GM23338 (cell line): ENCODE measurements at regions not wholly inside any gene's neighbourhood (a gene's known extent, or its start where the extent isn't known, plus 50 kb on each side); places are given as distances from the start of the nearest gene placed in this dataset.

Experiments used
- ATAC-seq: fragments of 200-7000 bp; cut with Tn5 transposase; 3 replicates; pipeline ENCODE4 v1.9.1; 2020
- DNase-seq: peaks from one replicate; pipeline ENCODE4 v3.0.0-alpha.2; 2015; ENCODE audit warnings: low spot score
- H2AFZ ChIP-seq: fragments of 200-600 bp; sonication (generic); 2 replicates; pipeline ENCODE4 v1.8.0; 2016; ENCODE audit warnings: antibody characterized with exemption, mild to moderate bottlenecking, moderate library complexity
- H3F3A ChIP-seq: fragments of 200-600 bp; sonication (generic); replicated peaks from 2 replicates; pipeline ENCODE4 v1.8.0; 2017; ENCODE audit warnings: antibody characterized with exemption, mixed run types, low read depth
- H3K27ac ChIP-seq: fragments of 200-600 bp; sonication (generic); 2 replicates; pipeline ENCODE4 v1.6.1; 2016; ENCODE audit warnings: low read depth
- H3K27me3 ChIP-seq: fragments of 200-600 bp; sonication (generic); 2 replicates; pipeline ENCODE4 v1.8.0; 2016; ENCODE audit warnings: mild to moderate bottlenecking, mixed run types, moderate library complexity; ENCODE audit not compliant: insufficient read depth
- H3K36me3 ChIP-seq: fragments of 200-600 bp; sonication (generic); 2 replicates; pipeline ENCODE4 v1.8.0; 2016; ENCODE audit warnings: mild to moderate bottlenecking; ENCODE audit not compliant: insufficient read depth
- H3K4me1 ChIP-seq: fragments of 200-600 bp; sonication (generic); 2 replicates; pipeline ENCODE4 v1.8.0; 2016; ENCODE audit warnings: mild to moderate bottlenecking, moderate library complexity; ENCODE audit not compliant: insufficient read depth
- H3K4me2 ChIP-seq: fragments of 200-600 bp; sonication (generic); 2 replicates; pipeline ENCODE4 v1.7.1; 2017; ENCODE audit warnings: mixed run types
- H3K4me3 ChIP-seq: fragments of 200-600 bp; sonication (generic); 2 replicates; pipeline ENCODE4 v1.6.1; 2016; ENCODE audit warnings: mixed run types
- H3K79me2 ChIP-seq: fragments of 200-600 bp; sonication (generic); replicated peaks from 2 replicates; pipeline ENCODE4 v1.8.0; 2017; ENCODE audit warnings: mild to moderate bottlenecking; ENCODE audit not compliant: insufficient read depth
- H3K9me2 ChIP-seq: fragments of 200-600 bp; sonication (generic); 2 replicates; pipeline ENCODE4 v1.8.0; 2017; ENCODE audit not compliant: insufficient read depth
- H4K20me1 ChIP-seq: fragments of 200-600 bp; sonication (generic); replicated peaks from 2 replicates; pipeline ENCODE4 v1.8.0; 2017; ENCODE audit warnings: mild to moderate bottlenecking; ENCODE audit not compliant: insufficient read depth
- H3K27ac Mint-ChIP-seq: 2 replicates; pipeline ENCODE4 v1.8.0; 2020; ENCODE audit warnings: inconsistent platforms, mild to moderate bottlenecking, moderate library complexity, mixed read lengths
- H3K27me3 Mint-ChIP-seq: 3 replicates; pipeline ENCODE4 v1.8.0; 2022; ENCODE audit warnings: low read depth, mild to moderate bottlenecking, moderate library complexity, mixed read lengths, inconsistent platforms; ENCODE audit not compliant: insufficient read depth, poor library complexity
- H3K36me3 Mint-ChIP-seq: 3 replicates; pipeline ENCODE4 v1.8.0; 2021; ENCODE audit warnings: low read depth, mild to moderate bottlenecking, inconsistent platforms, moderate library complexity, mixed read lengths
- H3K4me1 Mint-ChIP-seq: 3 replicates; pipeline ENCODE4 v1.8.0; 2020; ENCODE audit warnings: mild to moderate bottlenecking, inconsistent platforms, mixed read lengths
- H3K4me3 Mint-ChIP-seq: 3 replicates; pipeline ENCODE4 v1.8.0; 2021; ENCODE audit warnings: moderate library complexity, mild to moderate bottlenecking, inconsistent platforms, mixed read lengths
- H3K9me3 Mint-ChIP-seq: 3 replicates; pipeline ENCODE4 v1.8.0; 2020; ENCODE audit warnings: moderate library complexity, mild to moderate bottlenecking, inconsistent platforms, mixed read lengths
- CREB1 ChIP-seq: fragments of 250-450 bp; sonication (Bioruptor Pico); IDR thresholded peaks from 2 replicates; pipeline ENCODE4 v1.5.0; 2020; ENCODE audit warnings: low read depth, mild to moderate bottlenecking, moderate library complexity
- EZH2 ChIP-seq: fragments of 200-600 bp; sonication (generic); IDR thresholded peaks from one replicate; pipeline ENCODE4 v1.8.0; 2017; ENCODE audit warnings: antibody characterized with exemption, mild to moderate bottlenecking, low read depth; ENCODE audit not compliant: unreplicated experiment
- EZH2phosphoT487 ChIP-seq: fragments of 200-600 bp; sonication (generic); IDR thresholded peaks from one replicate; pipeline ENCODE4 v1.8.1; 2018; ENCODE audit warnings: antibody characterized with exemption; ENCODE audit not compliant: unreplicated experiment
- NANOG ChIP-seq: IDR thresholded peaks from 2 replicates; pipeline ENCODE4 v1.6.1; 2016; ENCODE audit warnings: antibody characterized with exemption, borderline replicate concordance
- POLR2AphosphoS5 ChIP-seq: IDR thresholded peaks from 2 replicates; pipeline ENCODE4 v1.6.1; 2016; ENCODE audit warnings: antibody characterized with exemption, low read depth
- ZNF114 ChIP-seq: fragments of 250-450 bp; sonication (Bioruptor Pico); IDR thresholded peaks from 2 replicates; pipeline ENCODE4 v1.5.0; 2020; ENCODE audit warnings: mild to moderate bottlenecking, moderate library complexity
- ZNF331 ChIP-seq: fragments of 250-450 bp; sonication (Bioruptor Pico); IDR thresholded peaks from 2 replicates; pipeline ENCODE4 v1.5.0; 2020; ENCODE audit warnings: low read depth, mild to moderate bottlenecking, moderate library complexity
- TF ChIP-seq, protein P1 (sequence below): fragments of 250-450 bp; sonication (Bioruptor Pico); IDR thresholded peaks from 2 replicates; pipeline ENCODE4 v1.5.0; 2020; ENCODE audit warnings: mild to moderate bottlenecking, moderate library complexity
- TF ChIP-seq, protein P2 (sequence below): IDR thresholded peaks from 2 replicates; pipeline ENCODE4 v1.6.1; 2016; ENCODE audit warnings: antibody characterized with exemption
- TF ChIP-seq, protein P3 (sequence below), 2 experiments: fragments of 200-600 bp in 1 of 2; sonication (generic) in 1 of 2; conservative IDR thresholded peaks; 2 replicates each; pipeline versions ENCODE4 v1.5.1 to v1.6.1; 2016 to 2017; ENCODE audit warnings: antibody characterized with exemption in 2 of 2, low read depth in 2 of 2, mild to moderate bottlenecking in 2 of 2, moderate library complexity in 1 of 2

DNA sequence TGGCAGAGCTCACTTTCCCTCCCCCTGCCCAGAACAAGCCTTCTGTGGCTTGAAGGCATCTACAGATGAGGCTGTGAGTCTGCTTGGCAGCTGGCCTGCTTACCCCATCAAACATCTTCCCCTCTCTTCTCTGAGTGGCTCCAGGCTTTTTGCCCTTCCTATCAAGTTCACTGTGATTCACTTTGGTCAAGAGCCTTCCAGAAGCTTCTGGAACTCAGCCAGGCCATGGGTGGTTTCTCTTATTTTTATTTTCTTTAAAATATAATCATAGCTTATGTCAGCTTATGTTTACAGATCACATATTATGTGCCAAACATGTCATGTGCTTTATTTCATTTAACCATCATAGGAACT lies 267.0 kb downstream of the SEC61B start:
- no peak overlapping the region for H3K27ac Mint-ChIP-seq
- Histone ChIP-seq H2AFZ (peak overlapping the region; percentile 72; the same call in 1 of the 2 replicates), H3K4me2 (no peak overlapping the region)

DNA sequence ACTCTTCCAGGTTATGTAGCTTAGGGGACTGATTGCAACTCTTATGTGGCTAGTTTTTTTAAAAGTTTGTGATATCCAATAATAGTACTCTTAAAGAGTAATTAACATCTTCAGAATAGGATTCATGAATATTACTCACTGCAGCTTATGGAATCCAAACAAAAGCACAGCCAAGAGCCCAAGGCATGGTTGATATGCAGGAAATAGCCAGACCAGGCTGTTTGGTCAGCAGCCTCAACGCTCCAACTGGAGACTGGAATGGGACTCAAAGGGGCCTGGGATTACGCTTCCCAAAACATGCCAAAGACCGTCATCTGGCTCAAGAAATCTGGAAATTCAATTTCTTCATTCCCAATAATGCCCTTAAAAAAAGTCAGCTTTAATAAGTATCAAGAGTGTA lies 268.6 kb downstream of the SEC61B start:
- Histone ChIP-seq H3K36me3 (no peaks in the 10 kb centered on the region), H3K4me2 (no peak overlapping the region), H3K79me2 (no peaks in the 10 kb centered on the region), H3K27ac (no peak overlapping the region), H3K27me3 (no peaks in the 10 kb centered on the region), H3F3A (no peaks in the 10 kb centered on the region), H3K4me3 (no peak overlapping the region), H3K9me2 (peaks cover 9% of the 10 kb centered on the region; the same call in 1 of the 2 replicates), H4K20me1 (no peaks in the 10 kb centered on the region), H2AFZ (no peak overlapping the region), H3K4me1 (peaks cover 20% of the 10 kb centered on the region)
- DNase-seq (no peak), ATAC-seq (no peak)
- no peaks in the 10 kb centered on the region for H3K9me3 Mint-ChIP-seq
- no peaks in the 10 kb centered on the region for H3K36me3 Mint-ChIP-seq
- peaks cover 23% of the 10 kb centered on the region for H3K4me1 Mint-ChIP-seq
- H3K27me3 Mint-ChIP-seq = peaks cover 6% of the 10 kb centered on the region
- H3K4me3 Mint-ChIP-seq = no peak overlapping the region
- H3K27ac Mint-ChIP-seq = no peak overlapping the region
- TF ChIP-seq EZH2phosphoT487 (no peak), POLR2AphosphoS5 (no peak), ZNF331 (no peak), EZH2 (no peak), NANOG (no peak)
- TF ChIP-seq, protein P1, sequence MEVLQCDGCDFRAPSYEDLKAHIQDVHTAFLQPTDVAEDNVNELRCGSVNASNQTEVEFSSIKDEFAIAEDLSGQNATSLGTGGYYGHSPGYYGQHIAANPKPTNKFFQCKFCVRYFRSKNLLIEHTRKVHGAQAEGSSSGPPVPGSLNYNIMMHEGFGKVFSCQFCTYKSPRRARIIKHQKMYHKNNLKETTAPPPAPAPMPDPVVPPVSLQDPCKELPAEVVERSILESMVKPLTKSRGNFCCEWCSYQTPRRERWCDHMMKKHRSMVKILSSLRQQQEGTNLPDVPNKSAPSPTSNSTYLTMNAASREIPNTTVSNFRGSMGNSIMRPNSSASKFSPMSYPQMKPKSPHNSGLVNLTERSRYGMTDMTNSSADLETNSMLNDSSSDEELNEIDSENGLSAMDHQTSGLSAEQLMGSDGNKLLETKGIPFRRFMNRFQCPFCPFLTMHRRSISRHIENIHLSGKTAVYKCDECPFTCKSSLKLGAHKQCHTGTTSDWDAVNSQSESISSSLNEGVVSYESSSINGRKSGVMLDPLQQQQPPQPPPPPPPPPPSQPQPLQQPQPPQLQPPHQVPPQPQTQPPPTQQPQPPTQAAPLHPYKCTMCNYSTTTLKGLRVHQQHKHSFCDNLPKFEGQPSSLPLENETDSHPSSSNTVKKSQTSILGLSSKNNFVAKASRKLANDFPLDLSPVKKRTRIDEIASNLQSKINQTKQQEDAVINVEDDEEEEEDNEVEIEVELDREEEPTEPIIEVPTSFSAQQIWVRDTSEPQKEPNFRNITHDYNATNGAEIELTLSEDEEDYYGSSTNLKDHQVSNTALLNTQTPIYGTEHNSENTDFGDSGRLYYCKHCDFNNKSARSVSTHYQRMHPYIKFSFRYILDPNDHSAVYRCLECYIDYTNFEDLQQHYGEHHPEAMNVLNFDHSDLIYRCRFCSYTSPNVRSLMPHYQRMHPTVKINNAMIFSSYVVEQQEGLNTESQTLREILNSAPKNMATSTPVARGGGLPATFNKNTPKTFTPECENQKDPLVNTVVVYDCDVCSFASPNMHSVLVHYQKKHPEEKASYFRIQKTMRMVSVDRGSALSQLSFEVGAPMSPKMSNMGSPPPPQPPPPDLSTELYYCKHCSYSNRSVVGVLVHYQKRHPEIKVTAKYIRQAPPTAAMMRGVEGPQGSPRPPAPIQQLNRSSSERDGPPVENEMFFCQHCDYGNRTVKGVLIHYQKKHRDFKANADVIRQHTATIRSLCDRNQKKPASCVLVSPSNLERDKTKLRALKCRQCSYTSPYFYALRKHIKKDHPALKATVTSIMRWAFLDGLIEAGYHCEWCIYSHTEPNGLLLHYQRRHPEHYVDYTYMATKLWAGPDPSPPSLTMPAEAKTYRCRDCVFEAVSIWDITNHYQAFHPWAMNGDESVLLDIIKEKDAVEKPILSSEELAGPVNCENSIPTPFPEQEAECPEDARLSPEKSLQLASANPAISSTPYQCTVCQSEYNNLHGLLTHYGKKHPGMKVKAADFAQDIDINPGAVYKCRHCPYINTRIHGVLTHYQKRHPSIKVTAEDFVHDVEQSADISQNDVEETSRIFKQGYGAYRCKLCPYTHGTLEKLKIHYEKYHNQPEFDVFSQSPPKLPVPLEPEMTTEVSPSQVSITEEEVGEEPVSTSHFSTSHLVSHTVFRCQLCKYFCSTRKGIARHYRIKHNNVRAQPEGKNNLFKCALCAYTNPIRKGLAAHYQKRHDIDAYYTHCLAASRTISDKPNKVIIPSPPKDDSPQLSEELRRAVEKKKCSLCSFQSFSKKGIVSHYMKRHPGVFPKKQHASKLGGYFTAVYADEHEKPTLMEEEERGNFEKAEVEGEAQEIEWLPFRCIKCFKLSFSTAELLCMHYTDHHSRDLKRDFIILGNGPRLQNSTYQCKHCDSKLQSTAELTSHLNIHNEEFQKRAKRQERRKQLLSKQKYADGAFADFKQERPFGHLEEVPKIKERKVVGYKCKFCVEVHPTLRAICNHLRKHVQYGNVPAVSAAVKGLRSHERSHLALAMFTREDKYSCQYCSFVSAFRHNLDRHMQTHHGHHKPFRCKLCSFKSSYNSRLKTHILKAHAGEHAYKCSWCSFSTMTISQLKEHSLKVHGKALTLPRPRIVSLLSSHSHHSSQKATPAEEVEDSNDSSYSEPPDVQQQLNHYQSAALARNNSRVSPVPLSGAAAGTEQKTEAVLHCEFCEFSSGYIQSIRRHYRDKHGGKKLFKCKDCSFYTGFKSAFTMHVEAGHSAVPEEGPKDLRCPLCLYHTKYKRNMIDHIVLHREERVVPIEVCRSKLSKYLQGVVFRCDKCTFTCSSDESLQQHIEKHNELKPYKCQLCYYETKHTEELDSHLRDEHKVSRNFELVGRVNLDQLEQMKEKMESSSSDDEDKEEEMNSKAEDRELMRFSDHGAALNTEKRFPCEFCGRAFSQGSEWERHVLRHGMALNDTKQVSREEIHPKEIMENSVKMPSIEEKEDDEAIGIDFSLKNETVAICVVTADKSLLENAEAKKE (CRISPR knock-in tag) = no peak
- TF ChIP-seq, protein P2, sequence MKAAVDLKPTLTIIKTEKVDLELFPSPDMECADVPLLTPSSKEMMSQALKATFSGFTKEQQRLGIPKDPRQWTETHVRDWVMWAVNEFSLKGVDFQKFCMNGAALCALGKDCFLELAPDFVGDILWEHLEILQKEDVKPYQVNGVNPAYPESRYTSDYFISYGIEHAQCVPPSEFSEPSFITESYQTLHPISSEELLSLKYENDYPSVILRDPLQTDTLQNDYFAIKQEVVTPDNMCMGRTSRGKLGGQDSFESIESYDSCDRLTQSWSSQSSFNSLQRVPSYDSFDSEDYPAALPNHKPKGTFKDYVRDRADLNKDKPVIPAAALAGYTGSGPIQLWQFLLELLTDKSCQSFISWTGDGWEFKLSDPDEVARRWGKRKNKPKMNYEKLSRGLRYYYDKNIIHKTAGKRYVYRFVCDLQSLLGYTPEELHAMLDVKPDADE = no peak

More for the DNA sequence above, 267.0 kb downstream of the SEC61B start:
- Histone ChIP-seq H3K79me2 (no peaks in the 10 kb centered on the region), H3F3A (no peaks in the 10 kb centered on the region), H3K27me3 (no peaks in the 10 kb centered on the region), H3K4me3 (no peak overlapping the region), H3K4me1 (peaks cover 20% of the 10 kb centered on the region), H3K36me3 (no peaks in the 10 kb centered on the region), H3K27ac (no peak overlapping the region), H4K20me1 (no peaks in the 10 kb centered on the region), H3K9me2 (peaks cover 9% of the 10 kb centered on the region; the same call in 1 of the 2 replicates)
- TF ChIP-seq EZH2 (no peak), POLR2AphosphoS5 (no peak), CREB1 (CRISPR knock-in tag) (no peak), NANOG (no peak), ZNF114 (no peak), EZH2phosphoT487 (no peak)
- TF ChIP-seq, protein P2 = no peak
- TF ChIP-seq, protein P3, sequence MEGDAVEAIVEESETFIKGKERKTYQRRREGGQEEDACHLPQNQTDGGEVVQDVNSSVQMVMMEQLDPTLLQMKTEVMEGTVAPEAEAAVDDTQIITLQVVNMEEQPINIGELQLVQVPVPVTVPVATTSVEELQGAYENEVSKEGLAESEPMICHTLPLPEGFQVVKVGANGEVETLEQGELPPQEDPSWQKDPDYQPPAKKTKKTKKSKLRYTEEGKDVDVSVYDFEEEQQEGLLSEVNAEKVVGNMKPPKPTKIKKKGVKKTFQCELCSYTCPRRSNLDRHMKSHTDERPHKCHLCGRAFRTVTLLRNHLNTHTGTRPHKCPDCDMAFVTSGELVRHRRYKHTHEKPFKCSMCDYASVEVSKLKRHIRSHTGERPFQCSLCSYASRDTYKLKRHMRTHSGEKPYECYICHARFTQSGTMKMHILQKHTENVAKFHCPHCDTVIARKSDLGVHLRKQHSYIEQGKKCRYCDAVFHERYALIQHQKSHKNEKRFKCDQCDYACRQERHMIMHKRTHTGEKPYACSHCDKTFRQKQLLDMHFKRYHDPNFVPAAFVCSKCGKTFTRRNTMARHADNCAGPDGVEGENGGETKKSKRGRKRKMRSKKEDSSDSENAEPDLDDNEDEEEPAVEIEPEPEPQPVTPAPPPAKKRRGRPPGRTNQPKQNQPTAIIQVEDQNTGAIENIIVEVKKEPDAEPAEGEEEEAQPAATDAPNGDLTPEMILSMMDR (conservative IDR thresholded peaks at IDR 0.05; ENCODE audit: low read depth in 2 of 2) = no peak
- Mint-ChIP-seq H3K4me3 (no peak overlapping the region), H3K27me3 (peaks cover 6% of the 10 kb centered on the region), H3K36me3 (no peaks in the 10 kb centered on the region), H3K4me1 (peaks cover 23% of the 10 kb centered on the region), H3K9me3 (no peaks in the 10 kb centered on the region)
- no peak for ATAC-seq
- no peak for DNase-seq
